ENCODE measurements at regions not wholly inside any gene's neighbourhood (a gene's known extent, or its start where the extent isn't known, plus 50 kb on each side); places are given as distances from the start of the nearest gene placed in this dataset.
"Not testable (repeated sequence)": the region's sequence is repeated elsewhere in the genome, so short reads cannot be mapped to it uniquely, and the experiment has no call there.

DNA sequence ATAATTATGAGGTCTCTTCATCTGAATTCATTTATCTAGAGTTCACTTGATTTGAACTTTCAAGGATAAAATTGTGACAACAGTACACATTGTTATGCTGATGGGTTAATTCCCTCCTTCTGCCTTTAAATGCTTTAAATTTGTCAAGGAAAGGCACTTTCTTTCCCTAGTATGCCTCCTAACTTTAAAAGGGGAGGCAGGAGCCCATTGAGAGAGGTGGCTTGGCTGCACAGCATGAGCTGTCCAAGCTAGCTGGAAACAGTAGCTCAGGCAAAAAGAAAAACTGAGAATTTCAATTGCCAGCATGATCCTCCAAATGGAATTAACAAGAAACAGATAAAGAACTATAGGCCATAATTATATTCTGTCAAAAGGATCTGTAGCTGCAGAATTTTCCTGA, 243.3 kb upstream of the GRIK2 start:
- Histone ChIP-seq H3K36me3 (ENCODE audit: control insufficient read depth in 4 of 4, insufficient read depth in 4 of 4, low read length in 4 of 4) (no peaks in the 10 kb centered on the region), H3K9me3 (ENCODE audit: control insufficient read depth in 4 of 4, insufficient read depth in 3 of 4, low read length in 3 of 4) (peaks cover 0 to 3% (median 0%) of the 10 kb centered on the region in 4 donors), H3K4me1 (ENCODE audit: control insufficient read depth in 5 of 5, insufficient read depth in 5 of 5, low read length in 5 of 5) (no peaks in the 10 kb centered on the region), H3K27me3 (ENCODE audit: control insufficient read depth in 3 of 3, insufficient read depth in 3 of 3, low read length in 2 of 3) (no peaks in the 10 kb centered on the region), H3K27ac (ENCODE audit: low read depth in 1 of 2, low read length in 1 of 2) (no peak overlapping the region), H3K9ac (ENCODE audit: insufficient read depth in 1 of 2, low read length in 2 of 2) (no peak overlapping the region), H3K4me3 (no peak overlapping the region)
- no peak for TF ChIP-seq CTCF (IDR thresholded peaks at IDR 0.05; ENCODE audit: control extremely low read depth, extremely low read depth)
- DNase-seq, result no peak
- no peak for ATAC-seq (ENCODE audit: insufficient read depth, low FRiP score)

GRCh38 chr6:101157638-101158037, 235.9 kb upstream of the GRIK2 start:
- not testable (repeated sequence) for ATAC-seq (ENCODE audit: insufficient read depth, low FRiP score); H3K4me1 ChIP-seq (ENCODE audit: control insufficient read depth in 5 of 5, insufficient read depth in 5 of 5, low read length in 5 of 5); DNase-seq; H3K27ac ChIP-seq (ENCODE audit: low read depth in 1 of 2, low read length in 1 of 2); H3K9me3 ChIP-seq (ENCODE audit: control insufficient read depth in 4 of 4, insufficient read depth in 3 of 4, low read length in 3 of 4); H3K4me3 ChIP-seq; H3K36me3 ChIP-seq (ENCODE audit: control insufficient read depth in 4 of 4, insufficient read depth in 4 of 4, low read length in 4 of 4); H3K9ac ChIP-seq (ENCODE audit: insufficient read depth in 1 of 2, low read length in 2 of 2); H3K27me3 ChIP-seq (ENCODE audit: control insufficient read depth in 3 of 3, insufficient read depth in 3 of 3, low read length in 2 of 3)
- WGBS, 2 donors, result 94 to 95% methylated on average over 11 of the region's 11 CpGs

- Histone ChIP-seq H3K4me3 (no peak overlapping the region), H3K9me3 (ENCODE audit: control insufficient read depth in 4 of 4, insufficient read depth in 3 of 4, low read length in 3 of 4) (peaks cover 0 to 3% (median 0%) of the 10 kb centered on the region in 4 donors), H3K9ac (ENCODE audit: insufficient read depth in 1 of 2, low read length in 2 of 2) (no peak overlapping the region), H3K36me3 (ENCODE audit: control insufficient read depth in 4 of 4, insufficient read depth in 4 of 4, low read length in 4 of 4) (no peaks in the 10 kb centered on the region), H3K4me1 (ENCODE audit: control insufficient read depth in 5 of 5, insufficient read depth in 5 of 5, low read length in 5 of 5) (no peaks in the 10 kb centered on the region), H3K27ac (ENCODE audit: low read depth in 1 of 2, low read length in 1 of 2) (no peak overlapping the region), H3K27me3 (ENCODE audit: control insufficient read depth in 3 of 3, insufficient read depth in 3 of 3, low read length in 2 of 3) (no peaks in the 10 kb centered on the region)
- 49 to 60% methylated on average over 3 of the region's 3 CpGs for WGBS, 2 donors
- DNase-seq, result no peak
- TF ChIP-seq CTCF (IDR thresholded peaks at IDR 0.05; ENCODE audit: control extremely low read depth, extremely low read depth), result no peak
- no peak for ATAC-seq (ENCODE audit: insufficient read depth, low FRiP score)
Measured at GRCh38 chr6:101163611-101164010, 229.9 kb upstream of the GRIK2 start.

DNA sequence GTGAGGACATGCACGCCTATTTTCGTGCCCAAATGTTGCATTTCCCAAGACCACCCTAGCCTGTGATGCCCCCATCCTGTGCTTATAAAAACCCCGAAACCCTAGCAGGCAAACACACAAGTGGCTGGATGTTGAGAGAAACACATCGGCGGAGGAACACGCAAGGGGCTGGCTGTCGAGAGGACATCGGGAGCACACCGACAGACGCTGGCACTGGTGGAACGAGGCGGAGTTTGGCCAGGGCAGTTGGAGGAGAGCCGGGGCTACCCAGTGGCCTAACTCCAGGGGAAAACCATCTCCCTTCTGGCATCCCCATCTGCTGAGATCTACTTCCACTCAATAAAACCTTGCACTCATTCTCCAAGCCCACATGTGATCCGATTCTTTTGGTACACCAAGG, 225.9 kb upstream of the GRIK2 start:
- ATAC-seq (ENCODE audit: insufficient read depth, low FRiP score) (no peak), DNase-seq (no peak)
- H3K9ac ChIP-seq (ENCODE audit: insufficient read depth in 1 of 2, low read length in 2 of 2), result no peak overlapping the region
- H3K4me3 ChIP-seq, result no peak overlapping the region
- no peaks in the 10 kb centered on the region for H3K4me1 ChIP-seq (ENCODE audit: control insufficient read depth in 5 of 5, insufficient read depth in 5 of 5, low read length in 5 of 5)
- H3K27me3 ChIP-seq (ENCODE audit: control insufficient read depth in 3 of 3, insufficient read depth in 3 of 3, low read length in 2 of 3), result no peaks in the 10 kb centered on the region
- H3K9me3 ChIP-seq (ENCODE audit: control insufficient read depth in 4 of 4, insufficient read depth in 3 of 4, low read length in 3 of 4), result peaks cover 0 to 8% (median 2%) of the 10 kb centered on the region in 4 donors
- no peak for TF ChIP-seq CTCF (IDR thresholded peaks at IDR 0.05; ENCODE audit: control extremely low read depth, extremely low read depth)
- H3K27ac ChIP-seq (ENCODE audit: low read depth in 1 of 2, low read length in 1 of 2), result no peak overlapping the region
- 93 to 95% methylated on average over 14 of the region's 14 CpGs for WGBS, 2 donors
- H3K36me3 ChIP-seq (ENCODE audit: control insufficient read depth in 4 of 4, insufficient read depth in 4 of 4, low read length in 4 of 4), result no peaks in the 10 kb centered on the region

- WGBS, 2 donors, result 87 to 95% methylated on average over 4 of the region's 4 CpGs
- H3K9me3 ChIP-seq (ENCODE audit: control insufficient read depth in 4 of 4, insufficient read depth in 3 of 4, low read length in 3 of 4); H3K4me3 ChIP-seq; H3K36me3 ChIP-seq (ENCODE audit: control insufficient read depth in 4 of 4, insufficient read depth in 4 of 4, low read length in 4 of 4); DNase-seq; H3K27ac ChIP-seq (ENCODE audit: low read depth in 1 of 2, low read length in 1 of 2); H3K4me1 ChIP-seq (ENCODE audit: control insufficient read depth in 5 of 5, insufficient read depth in 5 of 5, low read length in 5 of 5); ATAC-seq (ENCODE audit: insufficient read depth, low FRiP score); H3K27me3 ChIP-seq (ENCODE audit: control insufficient read depth in 3 of 3, insufficient read depth in 3 of 3, low read length in 2 of 3); H3K9ac ChIP-seq (ENCODE audit: insufficient read depth in 1 of 2, low read length in 2 of 2): not testable (repeated sequence)
Measured at GRCh38 chr6:101171049-101171448, 222.5 kb upstream of the GRIK2 start.
